ENCODE measurements at regions not wholly inside any gene's neighbourhood (a gene's known extent, or its start where the extent isn't known, plus 50 kb on each side); places are given as distances from the start of the nearest gene placed in this dataset.

GRCh38 chr1:56171670-56172069 lies 407.7 kb downstream of the PLPP3 start:
- FAIRE-seq, result no peak
- DNase-seq (ENCODE audit: low spot score in 2 of 2), result no peak

DNA sequence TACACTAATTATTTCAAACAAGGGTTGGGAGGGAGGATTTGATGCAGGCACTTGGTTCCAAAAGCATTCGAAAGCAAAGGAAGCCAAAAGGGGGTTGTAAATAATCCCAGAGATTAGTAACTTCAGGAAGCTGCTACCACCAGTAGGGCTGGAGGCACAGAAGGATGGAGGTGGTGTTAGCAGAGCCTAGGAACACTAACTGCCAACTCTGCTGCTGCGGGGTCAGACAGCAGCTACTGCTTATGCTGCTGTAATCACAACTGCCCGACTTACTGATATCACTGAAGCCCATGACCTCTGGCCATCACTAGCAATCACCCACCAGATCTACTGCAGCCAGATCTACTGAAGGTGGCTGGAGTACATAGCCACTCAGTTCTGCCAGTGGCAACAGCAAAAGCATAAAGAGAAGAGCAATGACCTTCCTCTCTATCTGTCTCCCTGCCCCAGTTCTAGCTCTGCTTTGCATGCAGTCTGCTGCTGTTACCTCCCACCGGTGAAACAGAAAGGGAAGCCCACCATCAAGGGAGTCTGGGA lies 408.5 kb downstream of the PLPP3 start:
- no peak for FAIRE-seq
- no peak for DNase-seq (ENCODE audit: low spot score in 2 of 2)

DNA sequence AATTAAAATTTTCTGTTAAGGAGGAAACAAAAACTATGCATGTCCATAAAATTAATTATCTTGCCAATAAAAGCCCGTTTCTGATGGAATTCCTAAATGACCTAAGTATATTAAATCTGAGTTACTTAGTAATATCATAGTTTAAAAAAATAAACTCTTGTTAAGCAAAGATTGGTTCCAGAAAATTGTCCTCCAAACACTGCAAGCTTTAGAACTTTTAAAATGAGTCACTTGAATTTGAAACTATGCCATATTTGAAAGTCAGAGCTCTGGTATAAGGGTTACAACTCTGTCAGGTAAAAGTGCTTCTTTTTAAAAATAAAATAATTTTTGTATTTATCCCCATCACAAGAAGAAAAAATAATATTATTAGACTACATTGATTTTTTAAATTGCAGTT lies 409.5 kb downstream of the PLPP3 start:
- DNase-seq (ENCODE audit: low spot score in 2 of 2) (no peak), FAIRE-seq (no peak)

- no peak for DNase-seq (ENCODE audit: low spot score in 2 of 2)
- FAIRE-seq, result no peak
Observed at GRCh38 chr1:56168176-56168575, 411.2 kb downstream of the PLPP3 start.

DNA sequence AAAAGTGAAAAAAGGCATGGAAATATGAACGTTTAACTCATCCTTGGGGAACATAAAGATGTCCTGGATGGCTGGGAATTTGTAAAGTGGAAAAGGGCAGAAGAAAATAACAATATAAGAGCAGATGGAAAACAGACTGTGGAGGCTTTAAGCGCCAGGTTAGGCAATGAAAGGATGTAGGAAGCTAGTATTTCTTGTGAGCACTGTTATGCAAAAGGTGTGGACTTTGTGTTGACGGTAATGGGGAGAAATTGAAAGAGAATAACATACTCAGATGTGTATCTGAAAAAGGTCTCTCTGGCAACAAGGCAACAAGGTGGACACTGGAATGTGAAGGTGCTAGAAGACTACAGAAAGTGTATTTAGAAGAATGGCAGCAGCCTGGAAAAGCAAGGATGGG lies 411.8 kb downstream of the PLPP3 start:
- FAIRE-seq, result no peak
- no peak for DNase-seq (ENCODE audit: low spot score in 2 of 2)

GRCh38 chr1:56160773-56161315 lies 418.5 kb downstream of the PLPP3 start:
- FAIRE-seq (no peak), DNase-seq (ENCODE audit: low spot score in 2 of 2) (no peak)

- no peak for FAIRE-seq
- DNase-seq (ENCODE audit: low spot score in 2 of 2), result no peak
Observed at GRCh38 chr1:56156971-56157876, 422.1 kb downstream of the PLPP3 start.

GRCh38 chr1:56153276-56153675 lies 426.1 kb downstream of the PLPP3 start:
- FAIRE-seq (no peak), DNase-seq (ENCODE audit: low spot score in 2 of 2) (no peak)

DNA sequence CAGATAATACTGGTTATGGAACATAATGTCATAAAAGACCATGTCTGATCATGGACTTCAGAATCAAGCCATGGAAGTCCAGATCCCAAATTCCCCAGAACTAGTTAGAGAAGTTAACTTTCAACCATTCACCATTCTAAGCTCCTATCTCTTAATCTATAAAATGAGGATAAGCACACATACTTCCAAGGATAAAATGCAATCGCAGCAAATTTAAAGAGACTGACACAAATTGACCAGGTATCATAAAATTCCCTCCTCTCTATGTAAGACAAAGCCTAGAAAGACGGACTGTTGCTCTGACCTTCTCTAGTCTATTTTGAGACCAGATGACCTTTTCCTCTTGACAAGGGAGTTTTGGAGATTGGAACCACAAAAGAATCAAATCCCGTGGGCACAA lies 426.7 kb downstream of the PLPP3 start:
- no peak for DNase-seq (ENCODE audit: low spot score in 2 of 2)

GRCh38 chr1:56151402-56151801 lies 428.0 kb downstream of the PLPP3 start:
- DNase-seq (ENCODE audit: low spot score in 2 of 2) (no peak), FAIRE-seq (no peak)

More for the DNA sequence above, 426.7 kb downstream of the PLPP3 start:
- no peak for FAIRE-seq

GRCh38 chr1:56150441-56151215 lies 428.7 kb downstream of the PLPP3 start:
- DNase-seq (ENCODE audit: low spot score in 2 of 2), result no peak
- FAIRE-seq, result no peak

- FAIRE-seq, result no peak
Observed at GRCh38 chr1:56149761-56150160, 429.6 kb downstream of the PLPP3 start.

GRCh38 chr1:56148326-56149193 lies 430.8 kb downstream of the PLPP3 start:
- no peak for FAIRE-seq
- no peak for DNase-seq (ENCODE audit: low spot score in 2 of 2)

More at GRCh38 chr1:56149761-56150160, 429.6 kb downstream of the PLPP3 start:
- no peak for DNase-seq (ENCODE audit: low spot score in 2 of 2)

DNA sequence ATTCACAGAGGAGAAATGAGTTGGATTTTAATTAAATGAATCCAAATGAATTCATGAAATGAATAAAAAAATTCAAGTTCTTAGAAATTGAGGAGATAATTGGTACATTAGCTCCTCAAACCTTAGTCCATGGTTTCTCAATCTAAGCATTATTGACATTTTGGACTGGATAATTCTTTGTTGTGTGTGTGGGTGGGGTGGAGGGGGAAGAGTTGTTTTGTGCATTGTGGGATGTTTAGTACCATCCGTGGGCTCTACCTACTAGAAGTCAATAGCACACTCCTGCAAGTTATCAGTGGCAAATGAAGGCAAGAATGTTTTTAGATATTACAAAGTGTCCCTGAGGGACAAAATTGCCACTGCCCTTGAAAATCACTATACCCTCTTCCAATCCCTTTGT lies 431.9 kb downstream of the PLPP3 start:
- no peak for DNase-seq (ENCODE audit: low spot score in 2 of 2)
- no peak for FAIRE-seq

DNA sequence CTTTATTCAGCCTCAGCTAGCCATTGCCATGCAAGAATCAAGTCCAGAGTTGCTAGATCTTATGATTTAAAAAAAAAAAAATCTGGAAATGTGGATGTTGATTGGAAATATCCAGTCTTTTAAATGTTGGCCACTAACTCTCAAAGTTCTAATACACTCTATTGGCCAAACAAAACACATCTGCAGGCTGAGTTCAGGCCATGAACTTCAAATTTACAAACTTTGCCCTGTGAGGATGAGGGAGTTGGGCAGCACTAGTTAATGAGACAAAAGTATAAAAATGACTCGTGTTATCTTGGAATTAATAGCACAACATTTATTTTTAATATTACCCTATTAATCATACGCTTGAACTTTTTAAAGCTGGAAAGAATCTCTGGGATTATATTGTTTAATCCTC lies 432.3 kb downstream of the PLPP3 start:
- FAIRE-seq (no peak), DNase-seq (ENCODE audit: low spot score in 2 of 2) (no peak)

DNA sequence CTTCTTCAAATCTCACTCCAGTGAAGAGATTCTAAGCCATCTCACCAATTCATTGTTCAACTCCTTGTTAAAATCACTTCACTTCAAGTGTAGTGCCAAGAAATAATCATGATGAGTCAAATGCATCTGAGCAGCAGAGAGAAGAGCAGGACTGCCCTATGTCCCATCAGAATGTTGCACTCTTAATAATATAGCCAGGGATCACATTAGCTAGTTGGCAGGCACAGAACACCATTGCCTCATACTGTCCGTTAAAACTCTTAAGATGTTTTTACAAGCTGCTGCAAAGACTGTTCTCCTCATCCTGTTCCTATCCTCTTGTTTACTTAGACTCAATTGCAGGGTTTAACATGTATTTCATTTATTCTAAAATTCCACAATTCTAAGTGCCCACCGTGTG lies 432.9 kb downstream of the PLPP3 start:
- FAIRE-seq, result no peak
- no peak for DNase-seq (ENCODE audit: low spot score in 2 of 2)

DNA sequence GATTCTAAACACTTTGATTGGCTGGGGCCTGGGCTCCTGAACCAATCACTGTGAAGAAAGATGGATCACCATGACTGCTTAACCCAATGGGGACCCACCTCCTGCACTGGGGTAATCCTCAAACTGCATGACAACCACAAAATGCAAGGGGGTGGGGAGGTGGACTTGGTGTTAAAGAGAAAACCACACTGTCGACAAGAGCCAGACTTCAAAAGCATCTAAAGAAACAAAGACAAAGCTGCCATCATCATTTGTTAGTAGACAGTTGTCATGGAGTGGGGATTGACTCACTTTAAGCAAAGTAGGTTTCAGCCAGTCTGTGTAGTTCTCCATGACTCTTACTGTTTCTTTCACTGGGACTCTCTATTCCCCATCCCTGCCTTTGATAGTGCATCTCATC lies 433.8 kb downstream of the PLPP3 start:
- DNase-seq (ENCODE audit: low spot score in 2 of 2) (no peak), FAIRE-seq (no peak)

DNA sequence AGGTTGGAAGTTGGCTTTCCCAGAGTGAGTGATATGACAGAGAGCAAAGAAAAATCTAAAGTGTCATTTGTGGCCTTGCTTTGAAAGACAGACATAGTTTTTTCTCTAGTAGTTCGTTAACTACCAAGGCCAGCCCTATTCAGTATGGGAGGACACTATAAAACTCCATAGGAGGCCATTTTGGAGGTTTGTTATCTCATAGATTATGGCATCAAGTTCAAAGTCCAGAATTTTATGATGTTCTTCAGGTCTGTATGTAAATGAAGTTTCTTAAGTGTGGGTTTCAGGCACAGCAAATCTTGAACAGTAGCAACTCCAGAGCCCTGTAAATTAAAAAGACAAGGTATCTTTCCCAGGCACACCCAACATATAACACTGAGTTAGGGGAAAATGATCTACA lies 437.1 kb downstream of the PLPP3 start:
- FAIRE-seq (no peak), DNase-seq (ENCODE audit: low spot score in 2 of 2) (no peak)

GRCh38 chr1:56139836-56140235 lies 439.5 kb downstream of the PLPP3 start:
- FAIRE-seq (no peak), DNase-seq (ENCODE audit: low spot score in 2 of 2) (no peak)
